MM.1S (cell line): ENCODE measurements at regions not wholly inside any gene's neighbourhood (a gene's known extent, or its start where the extent isn't known, plus 50 kb on each side); places are given as distances from the start of the nearest gene placed in this dataset.

Experiments used
- CTCF ChIP-seq: fragments of 300-600 bp; sonication (generic); IDR thresholded peaks from 2 replicates; pipeline ENCODE4 v1.5.1; 2016; ENCODE audit warnings: antibody characterized with exemption, low read length, mixed read lengths
- EZH2 ChIP-seq: fragments of 300-600 bp; sonication (generic); optimal IDR thresholded peaks from 2 replicates; pipeline ENCODE3; 2017; ENCODE audit warnings: low read depth, mild to moderate bottlenecking, antibody characterized with exemption, low read length, mixed read lengths

DNA sequence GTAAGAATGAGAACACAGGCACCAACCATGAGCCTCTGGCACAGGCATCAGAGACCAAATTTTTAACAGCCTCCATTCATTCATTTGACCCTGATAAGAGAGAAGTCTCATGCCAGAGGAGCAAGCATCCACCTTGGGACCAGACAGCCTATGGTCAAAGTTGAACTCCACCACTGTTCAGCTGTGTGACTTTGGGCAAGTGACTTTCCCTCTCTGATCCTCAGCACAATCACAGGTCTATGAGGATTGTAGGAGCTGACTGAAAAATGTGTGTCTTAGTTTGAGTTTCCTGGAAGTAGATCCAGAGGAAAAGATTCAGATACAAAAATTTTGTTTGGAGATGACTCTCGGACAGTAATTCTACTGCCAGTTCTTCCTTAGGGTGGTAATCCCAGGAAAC is 645.1 kb upstream of the DEFB115 start:
- no peak for TF ChIP-seq CTCF
- no peak for TF ChIP-seq EZH2
